Jurkat, Clone E6-1 (cell line): ENCODE measurements at regions not wholly inside any gene's neighbourhood (a gene's known extent, or its start where the extent isn't known, plus 50 kb on each side); places are given as distances from the start of the nearest gene placed in this dataset.

Experiments
- DNase-seq: peaks from one replicate; pipeline ENCODE4 v3.0.0-alpha.2; 2011; ENCODE audit warnings: low read depth, low spot score
- H3K4me3 ChIP-seq: 2 replicates; pipeline ENCODE4 v1.5.1; 2011; ENCODE audit warnings: mild to moderate bottlenecking, low read length, control low read depth, moderate library complexity

DNA sequence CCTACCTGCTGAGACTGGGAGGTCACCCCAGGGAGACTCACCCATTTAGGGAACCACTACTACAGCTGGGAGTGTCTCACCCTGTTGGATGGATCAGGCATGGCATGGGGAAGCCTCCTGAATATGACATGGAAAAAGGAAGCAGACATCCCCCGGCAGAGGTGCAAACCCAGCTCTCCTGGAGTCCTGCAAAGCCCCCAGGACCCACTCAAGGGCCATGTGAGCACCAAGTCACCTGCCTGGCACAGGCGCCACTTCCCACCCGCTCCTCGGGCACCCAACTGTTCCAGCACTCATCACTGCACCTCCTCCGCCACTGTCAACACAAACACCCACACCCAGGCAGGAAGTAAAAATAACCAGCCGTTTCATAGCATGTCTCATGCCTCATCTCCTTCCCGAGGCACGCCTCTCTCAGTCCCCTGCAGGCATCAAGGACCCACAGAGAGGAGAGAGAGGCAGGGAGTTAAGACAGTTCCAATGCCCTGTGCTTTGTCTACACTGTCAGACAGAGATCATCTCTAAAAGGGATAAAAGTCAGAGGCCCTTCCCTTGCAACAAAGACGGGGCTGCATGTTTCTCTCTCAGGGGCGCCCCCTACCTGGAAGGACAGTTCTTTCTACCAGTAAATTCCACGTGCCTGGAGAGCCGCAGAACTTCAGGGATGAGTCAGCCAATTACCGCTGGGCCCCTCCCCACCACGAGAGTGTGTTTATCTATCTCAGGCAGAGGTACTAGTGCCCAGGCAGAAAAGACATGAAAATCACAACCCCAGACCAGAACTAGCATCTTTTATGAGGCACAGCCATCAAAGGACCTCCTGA is 150.1 kb upstream of the SOD1 start:
- H3K4me3 ChIP-seq = no peak overlapping the region
- peak; percentile 48 for DNase-seq

DNA sequence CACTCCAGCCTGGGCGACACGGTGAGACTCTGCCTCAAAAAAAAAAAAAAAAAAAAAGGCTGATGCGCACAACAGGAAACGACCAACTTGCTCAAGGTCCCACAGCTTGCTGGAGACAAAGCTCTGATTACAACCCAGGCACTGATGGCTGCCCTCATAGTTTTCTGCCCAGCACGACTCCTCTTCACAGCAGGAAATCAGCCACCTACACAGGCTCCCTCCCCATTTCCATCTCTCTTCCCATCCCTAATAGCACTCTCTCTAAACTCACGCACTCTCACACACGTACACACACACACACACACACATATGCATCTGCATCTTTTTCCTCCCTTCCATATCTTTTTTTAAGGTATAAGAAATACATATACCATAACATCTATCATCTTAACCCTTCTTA is 153.5 kb upstream of the SOD1 start:
- DNase-seq = peak; percentile 35
- H3K4me3 ChIP-seq = no peak overlapping the region

DNA sequence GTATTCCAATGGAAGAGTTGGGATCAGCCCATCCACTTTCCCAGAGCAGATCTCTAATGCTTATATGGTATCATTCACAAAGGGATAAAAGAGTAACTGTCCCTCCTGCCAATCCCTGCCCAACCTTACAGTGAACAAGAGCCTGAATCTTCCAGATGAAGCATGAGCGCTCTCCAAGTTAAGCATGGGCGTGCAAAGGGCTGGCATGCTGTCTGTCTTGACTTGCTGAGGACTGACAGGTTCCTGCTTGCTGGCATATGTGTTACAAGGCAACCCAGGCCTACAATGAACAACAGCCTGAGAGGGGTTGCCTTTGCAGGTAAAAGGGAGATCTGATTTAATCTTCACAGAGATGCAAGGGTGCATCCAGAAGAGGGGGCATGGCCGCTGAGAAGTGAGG is 155.6 kb upstream of the SOD1 start:
- H3K4me3 ChIP-seq = no peak overlapping the region
- DNase-seq = no peak

DNA sequence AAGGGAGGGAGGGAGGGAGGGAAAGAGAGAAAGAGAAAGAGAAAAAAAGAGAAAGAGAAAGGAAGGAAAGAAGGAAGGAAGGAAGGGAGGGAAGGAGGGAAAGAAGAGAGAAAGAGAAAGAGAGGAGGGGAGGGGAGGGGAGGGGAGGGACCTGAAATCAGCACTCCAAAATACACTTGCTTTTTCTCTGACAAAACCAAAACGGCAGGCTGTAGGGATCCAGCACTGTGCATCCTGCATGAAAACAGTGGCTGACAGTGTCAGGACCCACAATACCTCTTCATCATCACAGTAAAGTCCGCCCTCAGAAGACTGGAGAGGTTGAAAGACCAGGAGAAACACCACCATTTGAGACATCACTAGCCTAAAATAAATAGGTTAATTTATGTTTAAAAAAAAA is 156.0 kb upstream of the SOD1 start:
- no peak for DNase-seq
- H3K4me3 ChIP-seq = no peak overlapping the region

DNA sequence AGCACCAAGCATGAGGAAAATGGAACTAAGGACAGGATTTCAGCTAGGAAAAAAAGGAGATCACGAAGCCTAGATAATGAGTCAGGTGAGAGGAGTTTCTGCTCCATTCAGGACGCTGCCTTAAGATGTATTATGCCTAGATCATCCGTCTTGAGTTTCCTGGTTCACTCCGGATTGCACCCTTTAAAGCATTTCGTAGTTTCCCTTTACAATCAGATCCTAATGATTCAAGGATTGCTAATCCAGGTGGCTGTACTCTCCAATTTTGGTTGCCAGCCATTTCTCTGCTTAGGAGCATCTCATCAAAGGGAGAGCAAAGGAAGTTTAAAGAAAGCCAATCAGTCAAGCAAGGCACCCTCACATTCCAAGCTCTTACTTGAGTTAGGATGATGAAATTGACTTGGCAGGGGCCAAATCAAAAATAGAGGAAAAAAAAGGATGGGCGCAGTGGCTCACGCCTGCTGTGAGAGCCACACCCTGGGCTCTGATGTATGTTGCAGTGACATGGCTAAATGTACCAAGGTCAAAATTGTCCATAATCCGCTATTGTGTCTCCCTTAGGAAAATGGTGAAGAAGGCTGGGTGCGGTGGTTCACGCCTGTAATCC is 156.9 kb upstream of the SOD1 start:
- no peak for DNase-seq
- H3K4me3 ChIP-seq = no peak overlapping the region

DNA sequence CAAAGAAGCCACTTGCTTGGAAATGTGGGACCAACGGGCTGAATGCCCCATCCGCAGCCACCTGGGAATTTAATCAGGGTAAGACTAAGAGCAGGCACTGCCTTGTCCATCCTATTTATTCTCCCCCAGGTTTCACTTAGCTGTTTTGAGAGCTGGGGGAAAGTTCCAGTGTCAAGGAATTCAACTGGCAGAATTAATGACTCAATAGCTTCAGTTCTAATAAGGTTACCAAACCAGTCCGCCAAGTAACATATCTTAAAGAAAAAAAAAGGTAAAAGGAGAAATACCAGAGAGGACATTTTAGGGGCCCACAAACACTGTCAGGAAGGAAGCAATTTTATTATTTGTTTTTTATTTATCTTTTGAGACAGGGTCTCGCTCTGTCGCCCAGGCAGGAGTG is 157.6 kb upstream of the SOD1 start:
- no peak overlapping the region for H3K4me3 ChIP-seq
- DNase-seq = no peak

DNA sequence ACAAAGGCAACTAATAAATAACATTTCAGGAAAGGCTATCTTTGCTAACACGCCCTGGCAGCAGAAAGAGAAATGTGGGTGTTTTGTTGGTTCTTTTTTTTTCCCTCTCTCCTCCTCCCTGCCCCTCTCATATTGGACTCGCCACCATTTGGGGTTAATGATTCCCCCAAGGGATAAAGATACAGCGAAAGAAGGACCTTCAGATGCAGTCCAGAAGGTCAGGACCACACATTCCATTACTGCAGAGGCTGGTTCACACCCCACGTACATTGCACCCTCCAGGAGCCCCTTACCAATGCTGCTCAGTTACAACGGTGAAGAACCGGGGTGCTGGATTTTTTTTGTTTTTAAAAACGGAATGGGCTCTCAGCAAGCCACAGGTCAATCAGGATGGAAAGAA is 156.9 kb upstream of the TIAM1 start:
- H3K4me3 ChIP-seq = no peak overlapping the region
- no peak for DNase-seq

DNA sequence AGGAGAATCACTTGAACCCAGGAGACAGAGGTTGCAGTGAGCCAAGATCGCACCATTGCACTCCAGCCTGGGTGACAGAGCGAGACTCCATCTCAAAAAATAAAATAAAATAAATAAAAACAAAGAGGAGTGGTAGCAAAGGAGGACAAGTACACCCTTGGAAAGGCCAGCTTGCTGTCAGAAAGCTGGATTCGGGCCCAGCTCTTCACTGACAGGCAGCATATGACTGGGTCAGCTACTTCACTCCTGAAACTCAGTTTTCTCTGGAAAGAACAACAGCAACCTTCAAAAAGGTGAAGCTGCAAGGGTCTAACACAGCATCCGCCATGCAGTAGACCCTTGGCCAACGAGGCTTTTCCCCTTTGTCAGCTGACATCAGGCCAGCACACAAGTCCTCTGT is 156.0 kb upstream of the TIAM1 start:
- H3K4me3 ChIP-seq = no peak overlapping the region
- no peak for DNase-seq

DNA sequence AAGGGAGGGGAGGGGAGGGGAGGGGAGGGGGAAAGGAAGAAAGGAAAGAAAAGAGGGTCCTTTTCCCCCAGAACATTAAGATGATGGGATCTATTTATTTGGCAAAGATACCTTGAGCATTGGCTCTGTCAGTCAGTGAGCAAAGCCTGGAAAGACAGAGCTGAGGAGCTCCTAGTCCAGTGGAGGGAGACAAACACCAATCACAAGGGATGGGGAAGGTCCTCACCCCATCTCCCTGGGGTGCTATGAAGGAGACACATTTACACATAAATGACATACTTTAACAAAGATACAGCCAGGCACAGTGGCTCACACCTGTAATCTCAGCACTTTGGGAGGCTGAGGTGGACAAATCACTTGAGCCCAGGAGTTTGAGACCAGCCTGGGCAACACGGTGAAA is 154.9 kb upstream of the TIAM1 start:
- H3K4me3 ChIP-seq = no peak overlapping the region
- no peak for DNase-seq

DNA sequence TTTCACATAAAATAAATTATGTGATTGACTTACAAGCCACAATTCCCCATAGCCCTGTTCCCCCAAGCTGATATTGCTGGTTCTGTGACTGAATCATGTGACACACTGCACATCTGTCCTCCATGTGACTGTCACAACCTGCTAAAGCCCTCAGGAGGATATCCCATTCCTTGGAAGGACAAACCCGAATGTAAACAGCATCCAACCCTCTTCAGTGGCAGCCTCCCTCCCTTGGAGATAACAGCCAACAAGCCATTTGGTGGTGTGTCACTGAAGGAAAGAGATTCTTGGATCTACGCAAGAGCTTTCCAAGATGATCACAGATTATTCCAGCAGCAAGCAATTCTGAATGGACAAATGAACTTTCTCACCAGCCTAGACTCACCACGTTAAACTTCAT is 153.9 kb upstream of the TIAM1 start:
- no peak overlapping the region for H3K4me3 ChIP-seq
- DNase-seq = no peak

DNA sequence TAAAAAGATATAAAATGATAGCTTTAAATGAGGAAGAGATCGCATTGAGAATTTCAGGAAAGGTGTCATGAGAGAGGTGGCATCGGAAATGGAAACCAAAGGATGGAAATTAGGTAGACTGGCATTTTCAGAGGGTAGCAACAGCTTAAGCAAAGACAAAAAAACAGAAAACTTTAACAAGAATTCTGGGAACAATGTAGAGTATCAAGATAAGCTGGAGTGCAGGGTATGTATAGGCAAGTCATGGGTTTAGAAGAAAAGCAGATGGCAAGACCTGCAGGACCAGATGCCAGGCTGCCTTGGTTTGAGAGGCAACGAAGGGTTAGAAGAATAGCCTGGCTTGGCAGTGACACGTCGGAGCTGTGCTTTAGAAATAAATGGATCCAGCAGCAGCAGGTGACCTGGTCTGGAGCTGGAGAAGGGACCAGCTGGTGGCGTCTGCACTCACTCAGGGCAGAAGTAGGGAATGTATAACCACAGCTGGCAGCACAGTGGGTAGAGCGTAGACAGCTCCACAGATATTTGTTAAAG is 149.4 kb upstream of the TIAM1 start:
- no peak for DNase-seq

DNA sequence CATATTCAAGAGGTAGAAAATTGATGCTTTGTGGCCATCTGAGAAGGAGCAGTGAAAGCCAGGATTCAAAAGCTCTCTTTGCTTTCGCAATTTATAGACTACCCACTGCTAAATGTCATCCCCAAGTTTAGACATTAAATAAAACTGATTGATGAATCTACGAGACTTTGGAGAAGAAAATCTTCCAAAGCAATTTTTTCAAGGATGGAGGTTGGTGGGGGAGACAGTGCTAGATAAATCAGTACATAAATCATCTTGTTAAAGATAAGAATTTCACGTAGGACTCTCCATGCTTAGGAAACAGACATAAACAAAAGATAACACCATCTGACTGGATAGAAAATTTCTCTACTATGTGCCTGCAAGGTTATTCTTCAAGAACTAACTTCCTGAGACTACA is 147.6 kb upstream of the TIAM1 start:
- no peak for DNase-seq
- H3K4me3 ChIP-seq = no peak overlapping the region

More for the DNA sequence above, 149.4 kb upstream of the TIAM1 start:
- H3K4me3 ChIP-seq = no peak overlapping the region

DNA sequence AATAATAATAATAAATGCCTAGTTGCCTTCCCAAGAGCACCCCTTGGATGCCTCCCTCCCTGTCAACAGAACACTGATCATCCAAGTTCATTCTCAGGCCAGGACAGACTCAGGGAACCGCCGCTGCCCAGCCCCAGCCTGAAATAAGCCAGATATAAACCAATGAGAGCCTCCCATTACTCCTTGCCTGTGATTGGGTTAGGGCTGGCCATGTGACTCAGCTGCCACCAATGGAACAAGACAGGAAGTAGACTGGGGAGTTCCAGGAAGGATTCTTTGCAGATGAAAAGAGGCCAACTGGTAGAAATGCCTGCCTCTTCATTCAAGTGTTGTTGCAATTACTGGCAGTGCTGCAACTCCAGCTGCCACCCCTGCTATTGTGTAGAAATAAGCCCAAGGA is 146.4 kb upstream of the TIAM1 start:
- no peak overlapping the region for H3K4me3 ChIP-seq
- no peak for DNase-seq

DNA sequence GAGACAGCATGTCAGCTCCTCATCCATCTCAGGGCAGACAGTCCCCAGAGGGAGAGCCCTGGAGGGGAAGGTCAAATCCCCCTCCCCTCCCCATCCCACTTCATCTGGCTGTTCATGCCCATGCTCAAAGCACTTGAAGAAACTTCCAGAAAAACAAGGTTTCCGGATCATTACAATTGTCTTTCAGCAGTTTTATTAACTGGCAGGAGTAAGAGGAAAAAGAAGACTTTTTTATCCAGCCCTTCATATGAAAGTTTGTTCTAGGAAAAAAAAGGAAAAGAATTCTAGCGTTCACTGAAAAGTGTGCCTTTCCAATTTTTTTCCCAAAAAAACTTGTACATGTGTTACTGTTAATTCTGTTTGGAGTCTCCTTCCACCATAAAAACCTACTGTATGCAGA is 145.7 kb upstream of the TIAM1 start:
- H3K4me3 ChIP-seq = no peak overlapping the region
- DNase-seq = no peak

DNA sequence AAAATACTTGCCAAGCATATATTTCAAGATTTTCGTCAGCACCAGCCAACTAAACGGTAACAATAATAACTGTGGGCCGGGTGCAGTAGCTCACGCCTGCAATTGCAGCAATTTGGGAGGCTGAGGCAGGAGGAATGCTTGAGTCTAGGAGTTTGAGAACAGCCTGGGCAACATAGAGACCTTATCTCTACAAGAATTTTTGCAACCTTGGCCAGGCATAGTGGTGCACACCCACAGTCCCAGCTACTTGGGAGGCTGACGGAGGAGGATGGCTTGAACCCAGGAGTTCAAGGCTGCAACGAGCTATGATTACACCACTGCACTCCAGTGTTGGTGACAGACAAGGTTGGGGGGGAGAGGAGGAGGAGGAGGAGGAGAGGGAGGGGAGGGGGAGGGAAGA is 145.0 kb upstream of the TIAM1 start:
- no peak overlapping the region for H3K4me3 ChIP-seq
- no peak for DNase-seq

DNA sequence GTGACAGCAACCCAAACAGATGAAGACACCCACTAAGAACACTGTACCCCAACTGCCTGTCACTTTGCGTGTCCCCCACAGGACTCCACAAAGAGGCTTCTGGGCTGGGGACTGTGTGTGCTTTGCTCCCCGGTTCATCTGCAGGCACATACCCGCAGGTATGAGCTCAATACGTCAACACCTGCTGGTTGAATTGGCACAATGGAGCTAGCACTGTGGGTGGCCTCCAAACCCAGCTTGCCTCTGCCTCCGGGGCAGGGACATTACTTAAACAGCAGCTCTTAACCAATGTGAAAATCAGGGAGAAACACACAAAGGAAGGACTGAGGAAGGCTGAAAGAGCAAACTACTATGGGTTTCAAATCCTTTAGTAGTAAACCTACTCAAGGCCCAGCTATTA is 140.2 kb upstream of the TIAM1 start:
- DNase-seq = no peak
- H3K4me3 ChIP-seq = no peak overlapping the region

DNA sequence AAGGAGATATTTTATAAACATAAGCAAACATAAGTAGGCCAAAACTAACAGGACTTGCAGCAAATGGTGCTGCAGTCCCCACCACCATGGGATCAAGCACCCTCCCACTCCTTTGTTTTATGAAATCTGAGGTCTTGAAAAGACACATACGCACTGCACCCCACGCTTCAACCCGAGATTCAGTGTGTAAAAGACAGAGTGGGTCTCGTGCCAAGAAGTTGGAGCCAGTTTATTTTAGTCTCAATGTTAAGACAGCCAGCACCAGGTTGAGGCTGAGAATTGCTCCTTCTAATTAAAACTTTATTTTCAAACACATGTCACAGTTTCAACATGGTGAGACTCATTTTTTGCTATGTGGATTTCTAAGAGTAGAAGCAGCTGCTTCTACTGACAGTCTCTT is 139.1 kb upstream of the TIAM1 start:
- no peak overlapping the region for H3K4me3 ChIP-seq
- no peak for DNase-seq

DNA sequence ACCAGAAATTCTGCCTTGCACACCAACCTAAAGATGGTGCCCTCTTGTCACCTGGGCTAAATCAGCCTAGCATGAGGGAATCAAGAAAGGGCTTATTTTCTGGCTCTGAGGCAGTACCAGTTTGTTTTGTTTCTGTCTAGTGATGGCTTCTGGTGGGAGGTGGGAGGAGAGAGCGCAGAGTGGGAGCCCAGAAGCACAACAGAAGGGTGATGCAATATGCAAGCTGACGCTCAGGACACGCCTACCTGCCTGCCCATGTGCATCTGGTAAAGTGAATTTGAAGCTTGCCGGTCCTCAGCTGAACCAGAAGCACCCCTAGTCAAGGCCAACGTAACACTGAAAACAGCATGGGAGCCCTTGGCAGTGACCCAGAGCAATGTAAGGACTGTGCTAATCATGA is 138.4 kb upstream of the TIAM1 start:
- DNase-seq = no peak
- no peak overlapping the region for H3K4me3 ChIP-seq

DNA sequence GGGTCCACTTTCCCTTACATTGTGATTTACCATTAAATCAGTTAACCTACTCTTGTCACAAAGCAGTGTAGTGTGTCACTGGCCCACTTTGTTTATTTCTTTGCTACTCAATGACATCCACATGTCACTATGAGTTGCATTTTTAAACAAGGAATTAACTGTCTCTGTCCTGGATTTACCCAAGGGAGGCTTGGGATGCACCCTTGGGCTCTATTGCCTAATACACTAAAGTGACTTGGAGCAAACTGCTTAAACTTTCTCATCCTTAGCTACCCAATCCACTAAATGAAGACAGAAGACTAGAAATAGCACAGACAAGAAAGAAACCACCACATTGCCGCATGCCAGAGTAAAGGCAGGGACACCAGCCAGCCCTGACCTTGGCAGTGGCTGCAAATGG is 136.2 kb upstream of the TIAM1 start:
- H3K4me3 ChIP-seq = no peak overlapping the region
- no peak for DNase-seq

DNA sequence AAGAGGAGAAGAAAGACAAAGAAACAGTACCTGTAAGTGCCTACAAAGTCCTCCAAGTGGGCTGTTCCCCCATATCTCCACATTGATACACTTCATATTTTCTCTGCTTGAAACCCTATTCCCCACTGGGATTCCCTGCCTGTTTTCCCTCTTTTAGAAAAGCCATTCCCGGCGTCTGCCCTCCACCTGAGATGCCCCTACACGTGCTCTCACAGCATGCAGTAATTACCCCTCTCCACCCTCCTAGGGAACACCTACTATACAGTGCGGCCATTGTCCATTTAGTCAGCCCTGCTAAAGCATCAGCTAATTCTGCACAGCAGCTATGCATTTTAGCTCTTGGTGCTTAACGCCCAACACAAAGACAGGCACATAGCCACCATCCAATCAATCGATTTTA is 135.7 kb upstream of the TIAM1 start:
- DNase-seq = no peak
- H3K4me3 ChIP-seq = no peak overlapping the region

DNA sequence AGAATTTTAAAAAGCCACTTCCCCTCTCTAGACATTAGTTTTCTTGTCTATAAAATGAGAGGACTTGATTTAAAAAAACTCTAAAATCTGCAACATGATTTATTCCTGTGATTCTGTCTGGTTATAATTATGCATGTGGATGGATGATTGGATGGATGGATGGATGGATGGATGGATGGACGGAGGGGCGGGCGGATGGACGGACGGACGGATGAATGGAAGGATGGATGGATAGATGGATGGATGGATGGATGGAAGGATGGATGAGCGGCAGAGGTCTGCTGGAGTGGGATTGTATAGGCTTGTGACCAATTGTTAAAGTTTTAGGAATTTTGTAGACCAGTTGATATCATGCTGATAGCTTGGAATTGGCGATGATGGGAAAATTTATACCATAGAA is 135.2 kb upstream of the TIAM1 start:
- no peak for DNase-seq
- no peak overlapping the region for H3K4me3 ChIP-seq
